Adrenal gland (tissue), 5 donors: ENCODE measurements at regions not wholly inside any gene's neighbourhood (a gene's known extent, or its start where the extent isn't known, plus 50 kb on each side); places are given as distances from the start of the nearest gene placed in this dataset.
A peak's percentile ranks its signal among the peaks of the same experiment; 100 is the strongest.

Source experiments
- CTCF ChIP-seq, 6 experiments: fragments of 450-650 bp in 4 of 6; fragments of 200-600 bp in 2 of 6; sonication (generic) in 1 of 6; IDR thresholded peaks; 1 replicate in 5 of 6; 2 replicates in 1 of 6; pipeline versions ENCODE4 v1.5.1 to v1.8.0; 2016 to 2021; ENCODE audit warnings: antibody characterized with exemption in 6 of 6, mild to moderate bottlenecking in 2 of 6, moderate library complexity in 1 of 6
- POLR2A ChIP-seq, 2 donors: fragments of 450-650 bp; IDR thresholded peaks; one replicate each; pipeline ENCODE4 v1.6.1; 2017; ENCODE audit warnings: antibody characterized with exemption in 2 of 2, mild to moderate bottlenecking in 2 of 2, moderate library complexity in 1 of 2
- donor health status: DM: no; HTN: no; CAD: no.

GRCh38 chr17:53032861-53033271, 789.9 kb upstream of the KIF2B start:
- TF ChIP-seq CTCF (IDR thresholded peaks at IDR 0.05): peak in 1 of 6 experiments; percentile 16
- no peak for TF ChIP-seq POLR2A (IDR thresholded peaks at IDR 0.05)
